ENCODE measurements at regions not wholly inside any gene's neighbourhood (a gene's known extent, or its start where the extent isn't known, plus 50 kb on each side); places are given as distances from the start of the nearest gene placed in this dataset.

DNA sequence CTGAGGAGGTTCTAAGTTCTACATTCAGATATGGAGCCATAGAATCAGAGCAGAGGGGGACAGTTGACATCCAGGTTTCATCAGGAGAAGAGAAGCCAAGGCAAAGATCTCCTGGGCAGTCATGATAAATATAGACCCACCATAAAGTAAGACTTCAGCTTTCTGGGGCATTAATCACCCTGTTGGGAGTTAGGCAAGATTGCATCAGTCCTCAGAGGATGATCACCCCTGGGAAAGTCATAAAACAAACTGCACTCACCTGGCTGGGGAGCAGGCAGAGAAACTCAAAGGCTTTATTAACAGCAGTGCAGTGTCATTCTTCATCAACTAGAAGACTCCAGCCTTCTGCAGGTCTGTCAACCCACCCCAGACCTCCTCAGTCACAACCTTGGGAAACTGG lies 301.3 kb upstream of the JARID2 start:
- no peak for TF ChIP-seq POLR2A (IDR thresholded peaks at IDR 0.05; ENCODE audit: low read length)
- TF ChIP-seq GATA1 (IDR thresholded peaks at IDR 0.05; ENCODE audit: low read depth, low read length) = no peak

Measured in erythroblast (primary cell).